Hepatocyte (in vitro differentiated cells): ENCODE measurements at regions not wholly inside any gene's neighbourhood (a gene's known extent, or its start where the extent isn't known, plus 50 kb on each side); places are given as distances from the start of the nearest gene placed in this dataset.

Experiments used
- CTCF ChIP-seq: fragments of 200-600 bp; sonication (generic); IDR thresholded peaks from 2 replicates; pipeline ENCODE4 v1.5.1; 2016; ENCODE audit warnings: antibody characterized with exemption, mild to moderate bottlenecking; ENCODE audit not compliant: poor library complexity
- EZH2 ChIP-seq: fragments of 200-600 bp; sonication (generic); IDR thresholded peaks from 2 replicates; pipeline ENCODE4 v1.6.1; 2016; ENCODE audit warnings: antibody characterized with exemption, mild to moderate bottlenecking, borderline replicate concordance
- EZH2phosphoT487 ChIP-seq: fragments of 200-600 bp; sonication (generic); IDR thresholded peaks from one replicate; pipeline ENCODE4 v1.6.1; 2018; ENCODE audit warnings: antibody characterized with exemption, mild to moderate bottlenecking, low read depth, moderate library complexity; ENCODE audit not compliant: unreplicated experiment, severe bottlenecking

- TF ChIP-seq CTCF = no peak
- TF ChIP-seq EZH2phosphoT487 = no peak
- no peak for TF ChIP-seq EZH2
Measured at GRCh38 chr16:79768276-79768970, 167.9 kb upstream of the MAF start.
